K562 (cell line): ENCODE measurements at regions not wholly inside any gene's neighbourhood (a gene's known extent, or its start where the extent isn't known, plus 50 kb on each side); places are given as distances from the start of the nearest gene placed in this dataset.

Source experiments
- ATAC-seq: fragments of 200-7000 bp; cut with Tn5 transposase; 3 replicates; pipeline ENCODE4 v1.9.1; 2020; ENCODE audit warnings: moderate library complexity
- BruUV-seq: library from RNA; stranded (reverse); fragments of 400-500 nt; replicated peaks from 2 replicates; lab custom pipeline; 2021; lab: Mats Ljungman, UMichigan
- CTCF ChIA-PET: fragments of 300-600 bp; formaldehyde crosslinking; extraction: SDS; loops from one replicate; lab custom pipeline; 2021; ENCODE audit warnings: low intra/inter-chr PET ratio; lab: Yijun Ruan, JAX
- POLR2A ChIA-PET: fragments of 300-600, 350-650 bp; sonication (Branson Sonifier 250); formaldehyde crosslinking; extraction: SDS; loops from one replicate; lab custom pipeline; 2021; ENCODE audit warnings: antibody characterized with exemption, inconsistent platforms; lab: Yijun Ruan, JAX
- DNase-seq, 4 experiments: peaks; one replicate each; pipeline versions ENCODE4 v3.0.0 to v3.0.0-alpha.2; 2011 to 2018; ENCODE audit warnings: low spot score in 3 of 4, mixed read lengths in 3 of 4; ENCODE audit errors: extremely low read depth in 1 of 4
- FAIRE-seq: peaks from 2 replicates; lab custom pipeline; 2011; peaks lifted over from hg19 to GRCh38; lab: Jason Lieb, UNC
- H2AFZ ChIP-seq: 2 replicates; pipeline ENCODE4 v1.6.0; 2011; ENCODE audit warnings: low read depth, low read length, control low read depth, inconsistent platforms
- H3K27ac ChIP-seq: fragments of 200-600 bp; 3 replicates; pipeline ENCODE4 v1.8.0; 2011; ENCODE audit warnings: low read depth, mild to moderate bottlenecking, control low read depth, inconsistent platforms, low read length, moderate library complexity, mixed read lengths; ENCODE audit errors: extremely low read depth
- H3K27me3 ChIP-seq, 2 experiments: fragments of 300-600 bp in 1 of 2; 2 replicates in 1 of 2; 3 replicates in 1 of 2; pipeline versions ENCODE4 v1.6.0 to v1.8.0; 2011; ENCODE audit warnings: inconsistent platforms in 2 of 2, low read length in 2 of 2, mild to moderate bottlenecking in 1 of 2, mixed read lengths in 1 of 2, moderate library complexity in 1 of 2; ENCODE audit not compliant: control insufficient read depth in 2 of 2, insufficient read depth in 2 of 2
- H3K36me3 ChIP-seq: fragments of 300-600 bp; 3 replicates; pipeline ENCODE4 v1.8.0; 2011; ENCODE audit warnings: mild to moderate bottlenecking, low read length, inconsistent platforms; ENCODE audit not compliant: control insufficient read depth, insufficient read depth
- H3K4me1 ChIP-seq, 2 experiments: fragments of 200-600 bp in 1 of 2; replicated peaks in 1 of 2; 2 replicates in 1 of 2; 3 replicates in 1 of 2; pipeline versions ENCODE4 v1.5.1 to v1.8.0; 2011; ENCODE audit warnings: inconsistent platforms in 2 of 2, low read length in 2 of 2, mild to moderate bottlenecking in 1 of 2, mixed read lengths in 1 of 2, moderate library complexity in 1 of 2; ENCODE audit not compliant: control insufficient read depth in 2 of 2, insufficient read depth in 2 of 2
- H3K4me2 ChIP-seq: 2 replicates; pipeline ENCODE4 v1.6.1; 2011; ENCODE audit warnings: low read length, control low read depth, inconsistent platforms, mixed read lengths; ENCODE audit not compliant: insufficient read depth
- H3K4me3 ChIP-seq: fragments of 200-600 bp; sonication (generic), shearing (Covaris generic); 2 replicates; pipeline ENCODE4 v1.5.1; 2016; ENCODE audit warnings: control low read depth, inconsistent platforms
- H3K79me2 ChIP-seq: fragments of 200-600 bp; 3 replicates; pipeline ENCODE4 v1.8.0; 2011; ENCODE audit warnings: low read length, inconsistent platforms; ENCODE audit not compliant: control insufficient read depth, insufficient read depth
- H3K9ac ChIP-seq, 2 experiments: 2 replicates each; pipeline versions ENCODE4 v1.6.0 to v1.6.1; 2011; ENCODE audit warnings: low read depth in 2 of 2, low read length in 2 of 2, control low read depth in 1 of 2, inconsistent platforms in 1 of 2, mild to moderate bottlenecking in 1 of 2, mixed read lengths in 1 of 2; ENCODE audit not compliant: insufficient read depth in 1 of 2
- H3K9me1 ChIP-seq: one replicate; pipeline ENCODE4 v1.6.0; 2011; ENCODE audit warnings: inconsistent platforms, mild to moderate bottlenecking, low read length, moderate library complexity; ENCODE audit not compliant: control insufficient read depth, insufficient read depth
- H3K9me3 ChIP-seq: replicated peaks from 2 replicates; pipeline ENCODE4 v1.5.1; 2011; ENCODE audit warnings: low read depth, low read length, inconsistent platforms; ENCODE audit not compliant: control insufficient read depth, insufficient read depth
- H4K20me1 ChIP-seq: replicated peaks from 2 replicates; pipeline ENCODE4 v1.6.1; 2011; ENCODE audit warnings: low read length, inconsistent platforms, mixed read lengths; ENCODE audit not compliant: control insufficient read depth, insufficient read depth
- BRD9 ChIP-seq: fragments of 450-650 bp; IDR thresholded peaks from 2 replicates; pipeline ENCODE4 v1.6.1; 2018; ENCODE audit warnings: low read depth; ENCODE audit not compliant: partially characterized antibody
- CEBPB ChIP-seq: fragments of 450-650 bp; IDR thresholded peaks from 2 replicates; pipeline ENCODE4 v1.6.1; 2016; ENCODE audit warnings: missing genetic modification characterization, missing compliant biosample characterization
- CEBPG ChIP-seq, 3 experiments: fragments of 200-800 bp in 1 of 3; sonication (Bioruptor generic) in 1 of 3; sonication (generic) in 1 of 3; formaldehyde crosslinking in 1 of 3; IDR thresholded peaks in 2 of 3; conservative IDR thresholded peaks in 1 of 3; 2 replicates each; pipeline versions ENCODE4 v1.6.1 to v1.8.0; 2016 to 2022; ENCODE audit warnings: missing compliant biosample characterization in 2 of 3, missing genetic modification characterization in 2 of 3, mild to moderate bottlenecking in 1 of 3, missing genetic modification reagents in 1 of 3
- FOXP1 ChIP-seq: sonication (generic); formaldehyde crosslinking; IDR thresholded peaks from 2 replicates; pipeline ENCODE4 v1.8.0; 2022; ENCODE audit warnings: mild to moderate bottlenecking, missing genetic modification reagents
- MAFF ChIP-seq: IDR thresholded peaks from 2 replicates; pipeline ENCODE4 v1.6.1; 2012; ENCODE audit warnings: low read length, improper control_type of control experiment
- NCOA4 ChIP-seq: fragments of 450-650 bp; IDR thresholded peaks from 2 replicates; pipeline ENCODE4 v1.6.1; 2018; ENCODE audit warnings: mild to moderate bottlenecking; ENCODE audit not compliant: partially characterized antibody
- PHTF2 ChIP-seq: fragments of 250-450 bp; sonication (Bioruptor Pico); IDR thresholded peaks from 2 replicates; pipeline ENCODE4 v1.5.0; 2021; ENCODE audit warnings: mild to moderate bottlenecking
- SIN3B ChIP-seq: fragments of 450-650 bp; IDR thresholded peaks from 2 replicates; pipeline ENCODE4 v1.6.1; 2017; ENCODE audit warnings: low read depth, mild to moderate bottlenecking, moderate library complexity
- TBL1XR1 ChIP-seq, 2 experiments: IDR thresholded peaks; 2 replicates each; pipeline ENCODE4 v1.6.1; 2012; ENCODE audit warnings: improper control_type of control experiment in 2 of 2, low read length in 2 of 2, mild to moderate bottlenecking in 1 of 2
- WGBS: fragments of 100-300 bp; shearing (Covaris generic); methylation state at CpG from one replicate; pipeline ENCODE4 v1.1.6; 2016; ENCODE audit warnings: low coverage, mixed read lengths; ENCODE audit not compliant: insufficient coverage; ENCODE audit errors: missing lambda C conversion rate; 5-methylcytosine and 5-hydroxymethylcytosine counted together
- in situ Hi-C: fragments of 300-500 bp; cut with MboI; formaldehyde crosslinking; loops from 4 replicates; pipeline ENCODE4 v1.15.0; 2018; ENCODE audit warnings: inconsistent platforms, mixed read lengths
- intact Hi-C: fragments of 100-400 bp; cut with micrococcal nuclease; formaldehyde crosslinking; loops from 2 replicates; pipeline ENCODE4 v1.14.2; 2022
- TF ChIP-seq, protein P1 (sequence below): fragments of 250-450 bp; sonication (Bioruptor Pico); IDR thresholded peaks from 2 replicates; pipeline ENCODE4 v1.4.0; 2020; ENCODE audit warnings: mild to moderate bottlenecking, moderate library complexity
- TF ChIP-seq, protein P2 (sequence below): sonication (generic); formaldehyde crosslinking; IDR thresholded peaks from 2 replicates; pipeline ENCODE4 v1.8.0; 2022; ENCODE audit warnings: missing genetic modification reagents, mild to moderate bottlenecking, borderline replicate concordance

DNA sequence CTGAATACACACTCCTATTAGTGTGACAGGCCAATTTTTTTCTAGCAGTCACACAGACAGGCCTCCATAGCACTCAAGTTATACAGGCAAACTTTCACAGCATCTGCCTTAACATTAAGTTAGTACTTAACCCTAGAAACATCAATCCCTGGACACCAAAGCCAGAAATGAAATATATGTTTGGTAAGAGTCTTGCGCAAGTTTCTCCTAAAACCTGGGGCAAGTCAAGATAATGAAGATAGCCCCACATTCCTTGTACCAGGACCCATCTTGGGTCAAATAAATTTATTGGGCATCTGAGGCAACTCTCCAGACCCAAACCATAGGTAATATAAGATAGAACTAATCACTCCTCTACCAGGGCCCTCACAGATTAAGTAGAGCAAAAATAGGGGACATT is 70.8 kb upstream of the ZNF92 start:
- in situ Hi-C loops (loop anchor here (25.0 kb wide), 1 partner anchor 666 kb away; no protein-coding TSS in a partner anchor), intact Hi-C loops (loop anchor here (10.0 kb wide), 1 partner anchor 678 kb away; no protein-coding TSS in a partner anchor)
- ChIA-PET POLR2A (no interaction called here), CTCF (no interaction called here)
- no peak overlapping the region for H3K9ac ChIP-seq
- no TSS peak for BruUV-seq
- peaks cover 0 to 2% of the 10 kb centered on the region in 2 experiments; a peak in 2 of 5 replicates for H3K4me1 ChIP-seq
- no peak for ATAC-seq
- no peak overlapping the region for H3K27ac ChIP-seq
- no peaks in the 10 kb centered on the region for H3K36me3 ChIP-seq
- FAIRE-seq: no peak
- no peaks in the 10 kb centered on the region for H3K27me3 ChIP-seq
- no peaks in the 10 kb centered on the region for H3K79me2 ChIP-seq
- H3K9me3 ChIP-seq: no peaks in the 10 kb centered on the region
- H3K4me2 ChIP-seq: no peak overlapping the region
- TF ChIP-seq BRD9: no peak
- TF ChIP-seq CEBPB (tag): peak; percentile 86
- TF ChIP-seq CEBPG (CRISPR knock-in tag; IDR thresholded peaks at IDR 0.05): no peak
- peak in 1 of 2 experiments; percentile 69; a peak in 2 of 4 replicates for TF ChIP-seq CEBPG (tag; conservative IDR thresholded peaks at IDR 0.05 in 1 of 2, IDR thresholded peaks at IDR 0.05 in 1 of 2)
- TF ChIP-seq SIN3B: no peak
- no peak for TF ChIP-seq NCOA4
- H4K20me1 ChIP-seq: no peaks in the 10 kb centered on the region
- H3K9me1 ChIP-seq: no peaks in the 10 kb centered on the region
- 90% methylated on average over 1 of the region's 1 CpG for WGBS
- no peak for DNase-seq
- H3K4me3 ChIP-seq: no peak overlapping the region
- no peak overlapping the region for H2AFZ ChIP-seq

DNA sequence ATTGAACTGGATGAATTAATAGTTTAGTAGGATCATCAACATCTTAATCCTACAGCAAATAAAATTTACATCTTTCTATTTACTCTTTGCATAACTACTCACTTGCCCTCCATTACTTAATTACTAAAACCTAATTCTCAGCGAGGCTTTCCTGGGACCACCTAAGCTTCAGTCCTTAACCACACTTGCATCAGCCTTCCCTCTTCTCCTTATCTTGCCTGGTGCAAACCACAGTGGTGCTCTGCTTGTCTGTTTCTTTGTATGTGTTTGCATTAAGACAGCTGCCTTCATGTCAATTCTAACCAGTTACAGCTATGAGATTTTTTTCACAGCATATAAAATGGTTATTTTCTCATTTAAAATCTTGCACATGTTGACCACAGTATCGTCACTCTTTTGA is 72.6 kb upstream of the ZNF92 start:
- H3K9me1 ChIP-seq: no peaks in the 10 kb centered on the region
- CTCF ChIA-PET: no interaction called here
- POLR2A ChIA-PET: interaction anchor here (0.8 to 1.1 kb wide), 2 partner anchors 9 to 34 kb away, joined by 3 read pairs; no protein-coding TSS in a partner anchor
- no peak overlapping the region for H3K4me2 ChIP-seq
- FAIRE-seq (peak; percentile 35), DNase-seq (peak in 1 of 4 experiments; percentile 34), ATAC-seq (peak; percentile 92)
- H3K27ac ChIP-seq: no peak overlapping the region
- in situ Hi-C loops: loop anchor here (25.0 kb wide), 1 partner anchor 664 kb away; no protein-coding TSS in a partner anchor
- no peaks in the 10 kb centered on the region for H3K79me2 ChIP-seq
- H2AFZ ChIP-seq: no peak overlapping the region
- no peaks in the 10 kb centered on the region for H3K27me3 ChIP-seq
- H4K20me1 ChIP-seq: no peaks in the 10 kb centered on the region
- no peak overlapping the region for H3K9ac ChIP-seq
- intact Hi-C loops: loop anchor here (2.0 to 10.0 kb wide), 2 partner anchors 24 to 676 kb away; no protein-coding TSS in a partner anchor
- H3K36me3 ChIP-seq: no peaks in the 10 kb centered on the region
- no peak overlapping the region for H3K4me3 ChIP-seq
- no peaks in the 10 kb centered on the region for H3K9me3 ChIP-seq
- no peaks in the 10 kb centered on the region; a peak in 1 of 5 replicates for H3K4me1 ChIP-seq
- no TSS peak for BruUV-seq
- WGBS: 5% methylated on average over 2 of the region's 2 CpGs
- TF ChIP-seq PHTF2 (CRISPR knock-in tag) (no peak), MAFF (no peak), FOXP1 (CRISPR knock-in tag) (no peak), TBL1XR1 (IDR thresholded peaks at IDR 0.05; ENCODE audit: low read length in 2 of 2) (peak in 1 of 2 experiments; percentile 13; a peak in 1 of 4 replicates), CEBPG (CRISPR knock-in tag; IDR thresholded peaks at IDR 0.05) (peak; percentile 73), CEBPG (tag; conservative IDR thresholded peaks at IDR 0.05 in 1 of 2, IDR thresholded peaks at IDR 0.05 in 1 of 2) (peak; percentile 40 to 61; a peak in 3 of 4 replicates)
- TF ChIP-seq, protein P1, sequence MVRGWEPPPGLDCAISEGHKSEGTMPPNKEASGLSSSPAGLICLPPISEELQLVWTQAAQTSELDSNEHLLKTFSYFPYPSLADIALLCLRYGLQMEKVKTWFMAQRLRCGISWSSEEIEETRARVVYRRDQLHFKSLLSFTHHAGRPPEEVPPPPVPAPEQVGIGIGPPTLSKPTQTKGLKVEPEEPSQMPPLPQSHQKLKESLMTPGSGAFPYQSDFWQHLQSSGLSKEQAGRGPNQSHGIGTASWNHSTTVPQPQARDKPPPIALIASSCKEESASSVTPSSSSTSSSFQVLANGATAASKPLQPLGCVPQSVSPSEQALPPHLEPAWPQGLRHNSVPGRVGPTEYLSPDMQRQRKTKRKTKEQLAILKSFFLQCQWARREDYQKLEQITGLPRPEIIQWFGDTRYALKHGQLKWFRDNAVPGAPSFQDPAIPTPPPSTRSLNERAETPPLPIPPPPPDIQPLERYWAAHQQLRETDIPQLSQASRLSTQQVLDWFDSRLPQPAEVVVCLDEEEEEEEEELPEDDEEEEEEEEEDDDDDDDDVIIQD (CRISPR knock-in tag): no peak
- TF ChIP-seq, protein P2, sequence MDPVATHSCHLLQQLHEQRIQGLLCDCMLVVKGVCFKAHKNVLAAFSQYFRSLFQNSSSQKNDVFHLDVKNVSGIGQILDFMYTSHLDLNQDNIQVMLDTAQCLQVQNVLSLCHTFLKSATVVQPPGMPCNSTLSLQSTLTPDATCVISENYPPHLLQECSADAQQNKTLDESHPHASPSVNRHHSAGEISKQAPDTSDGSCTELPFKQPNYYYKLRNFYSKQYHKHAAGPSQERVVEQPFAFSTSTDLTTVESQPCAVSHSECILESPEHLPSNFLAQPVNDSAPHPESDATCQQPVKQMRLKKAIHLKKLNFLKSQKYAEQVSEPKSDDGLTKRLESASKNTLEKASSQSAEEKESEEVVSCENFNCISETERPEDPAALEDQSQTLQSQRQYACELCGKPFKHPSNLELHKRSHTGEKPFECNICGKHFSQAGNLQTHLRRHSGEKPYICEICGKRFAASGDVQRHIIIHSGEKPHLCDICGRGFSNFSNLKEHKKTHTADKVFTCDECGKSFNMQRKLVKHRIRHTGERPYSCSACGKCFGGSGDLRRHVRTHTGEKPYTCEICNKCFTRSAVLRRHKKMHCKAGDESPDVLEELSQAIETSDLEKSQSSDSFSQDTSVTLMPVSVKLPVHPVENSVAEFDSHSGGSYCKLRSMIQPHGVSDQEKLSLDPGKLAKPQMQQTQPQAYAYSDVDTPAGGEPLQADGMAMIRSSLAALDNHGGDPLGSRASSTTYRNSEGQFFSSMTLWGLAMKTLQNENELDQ (CRISPR knock-in tag): no peak
